ENCODE measurements at regions not wholly inside any gene's neighbourhood (a gene's known extent, or its start where the extent isn't known, plus 50 kb on each side); places are given as distances from the start of the nearest gene placed in this dataset.

DNA sequence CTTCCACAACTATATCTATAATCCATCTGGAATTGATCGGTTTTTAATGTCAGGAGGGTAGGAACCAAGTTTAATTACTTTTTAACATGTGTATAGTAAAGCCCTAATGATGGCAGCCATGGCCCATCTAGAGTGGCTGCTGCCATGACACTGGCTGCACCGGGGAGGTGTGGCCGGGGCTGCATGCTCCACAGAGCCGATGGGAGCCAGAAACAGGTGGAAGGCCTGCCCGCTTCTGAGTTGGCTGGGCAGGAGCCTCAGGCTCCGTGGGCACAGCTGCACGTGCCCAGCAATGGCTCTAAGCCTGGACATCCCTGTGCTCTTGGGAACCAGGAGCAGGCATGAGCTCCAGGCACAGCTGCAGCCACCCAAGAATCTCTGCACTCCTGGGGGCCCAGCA, 73.0 kb downstream of the GBP6 start:
- TF ChIP-seq, protein P1, sequence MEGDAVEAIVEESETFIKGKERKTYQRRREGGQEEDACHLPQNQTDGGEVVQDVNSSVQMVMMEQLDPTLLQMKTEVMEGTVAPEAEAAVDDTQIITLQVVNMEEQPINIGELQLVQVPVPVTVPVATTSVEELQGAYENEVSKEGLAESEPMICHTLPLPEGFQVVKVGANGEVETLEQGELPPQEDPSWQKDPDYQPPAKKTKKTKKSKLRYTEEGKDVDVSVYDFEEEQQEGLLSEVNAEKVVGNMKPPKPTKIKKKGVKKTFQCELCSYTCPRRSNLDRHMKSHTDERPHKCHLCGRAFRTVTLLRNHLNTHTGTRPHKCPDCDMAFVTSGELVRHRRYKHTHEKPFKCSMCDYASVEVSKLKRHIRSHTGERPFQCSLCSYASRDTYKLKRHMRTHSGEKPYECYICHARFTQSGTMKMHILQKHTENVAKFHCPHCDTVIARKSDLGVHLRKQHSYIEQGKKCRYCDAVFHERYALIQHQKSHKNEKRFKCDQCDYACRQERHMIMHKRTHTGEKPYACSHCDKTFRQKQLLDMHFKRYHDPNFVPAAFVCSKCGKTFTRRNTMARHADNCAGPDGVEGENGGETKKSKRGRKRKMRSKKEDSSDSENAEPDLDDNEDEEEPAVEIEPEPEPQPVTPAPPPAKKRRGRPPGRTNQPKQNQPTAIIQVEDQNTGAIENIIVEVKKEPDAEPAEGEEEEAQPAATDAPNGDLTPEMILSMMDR (IDR thresholded peaks at IDR 0.05) = no peak
- TF ChIP-seq POLR2AphosphoS5 (IDR thresholded peaks at IDR 0.05; ENCODE audit: low read depth, low read length) (no peak), SIN3A (IDR thresholded peaks at IDR 0.05; ENCODE audit: borderline replicate concordance, insufficient read depth, low read depth, low read length) (no peak), TCF7L2 (IDR thresholded peaks at IDR 0.05; ENCODE audit: low read depth, low read length) (no peak)
- TF ChIP-seq, protein P2, sequence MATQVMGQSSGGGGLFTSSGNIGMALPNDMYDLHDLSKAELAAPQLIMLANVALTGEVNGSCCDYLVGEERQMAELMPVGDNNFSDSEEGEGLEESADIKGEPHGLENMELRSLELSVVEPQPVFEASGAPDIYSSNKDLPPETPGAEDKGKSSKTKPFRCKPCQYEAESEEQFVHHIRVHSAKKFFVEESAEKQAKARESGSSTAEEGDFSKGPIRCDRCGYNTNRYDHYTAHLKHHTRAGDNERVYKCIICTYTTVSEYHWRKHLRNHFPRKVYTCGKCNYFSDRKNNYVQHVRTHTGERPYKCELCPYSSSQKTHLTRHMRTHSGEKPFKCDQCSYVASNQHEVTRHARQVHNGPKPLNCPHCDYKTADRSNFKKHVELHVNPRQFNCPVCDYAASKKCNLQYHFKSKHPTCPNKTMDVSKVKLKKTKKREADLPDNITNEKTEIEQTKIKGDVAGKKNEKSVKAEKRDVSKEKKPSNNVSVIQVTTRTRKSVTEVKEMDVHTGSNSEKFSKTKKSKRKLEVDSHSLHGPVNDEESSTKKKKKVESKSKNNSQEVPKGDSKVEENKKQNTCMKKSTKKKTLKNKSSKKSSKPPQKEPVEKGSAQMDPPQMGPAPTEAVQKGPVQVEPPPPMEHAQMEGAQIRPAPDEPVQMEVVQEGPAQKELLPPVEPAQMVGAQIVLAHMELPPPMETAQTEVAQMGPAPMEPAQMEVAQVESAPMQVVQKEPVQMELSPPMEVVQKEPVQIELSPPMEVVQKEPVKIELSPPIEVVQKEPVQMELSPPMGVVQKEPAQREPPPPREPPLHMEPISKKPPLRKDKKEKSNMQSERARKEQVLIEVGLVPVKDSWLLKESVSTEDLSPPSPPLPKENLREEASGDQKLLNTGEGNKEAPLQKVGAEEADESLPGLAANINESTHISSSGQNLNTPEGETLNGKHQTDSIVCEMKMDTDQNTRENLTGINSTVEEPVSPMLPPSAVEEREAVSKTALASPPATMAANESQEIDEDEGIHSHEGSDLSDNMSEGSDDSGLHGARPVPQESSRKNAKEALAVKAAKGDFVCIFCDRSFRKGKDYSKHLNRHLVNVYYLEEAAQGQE (IDR thresholded peaks at IDR 0.05; ENCODE audit: insufficient read depth in 1 of 2, low read depth in 2 of 2, low read length in 1 of 2) = no peak

All from Panc1 (cell line).